CD4-positive, alpha-beta T cell (primary cell): ENCODE measurements at regions not wholly inside any gene's neighbourhood (a gene's known extent, or its start where the extent isn't known, plus 50 kb on each side); places are given as distances from the start of the nearest gene placed in this dataset.

ENCODE experiments used
- ATAC-seq: fragments of 200-7000 bp; cut with Tn5 transposase; one replicate; pipeline ENCODE4 v1.10.0; 2022; ENCODE audit warnings: mild to moderate bottlenecking; ENCODE audit not compliant: poor library complexity
- CTCF ChIA-PET: fragments of 350-600 bp; sonication (Branson Sonifier 250); formaldehyde crosslinking; loops from one replicate; lab custom pipeline; 2021; ENCODE audit warnings: antibody characterized with exemption, inconsistent platforms; lab: Charles Lee
- POLR2A ChIA-PET: fragments of 350-600 bp; sonication (Branson Sonifier 250); formaldehyde crosslinking; loops from one replicate; lab custom pipeline; 2021; ENCODE audit warnings: antibody characterized with exemption, inconsistent platforms; lab: Charles Lee
- DNase-seq, 14 experiments: peaks; one replicate each; pipeline ENCODE4 v3.0.0-alpha.2; 2013 to 2020; ENCODE audit warnings: mixed read lengths in 2 of 14
- H3K27ac ChIP-seq, 2 donors: one replicate each; pipeline versions ENCODE4 v1.5.1 to v1.7.0; 2013; ENCODE audit warnings: low read length in 2 of 2, low read depth in 1 of 2, mild to moderate bottlenecking in 1 of 2
- H3K27me3 ChIP-seq, 2 experiments: 1 replicate in 1 of 2; 2 replicates in 1 of 2; pipeline versions ENCODE4 v1.6.1 to v1.7.0; 2013; ENCODE audit warnings: low read length in 2 of 2, control low read depth in 1 of 2, mild to moderate bottlenecking in 1 of 2, moderate library complexity in 1 of 2; ENCODE audit not compliant: insufficient read depth in 2 of 2, control insufficient read depth in 1 of 2
- H3K36me3 ChIP-seq: one replicate; pipeline ENCODE4 v1.6.1; 2013; ENCODE audit warnings: low read length, control low read depth; ENCODE audit not compliant: insufficient read depth
- H3K4me1 ChIP-seq: one replicate; pipeline ENCODE4 v1.6.1; 2013; ENCODE audit warnings: low read length, control low read depth; ENCODE audit not compliant: insufficient read depth
- H3K4me3 ChIP-seq: one replicate; pipeline ENCODE4 v1.5.1; 2013; ENCODE audit warnings: mild to moderate bottlenecking, low read length, moderate library complexity
- H3K9me3 ChIP-seq, 2 experiments: 1 replicate in 1 of 2; 2 replicates in 1 of 2; pipeline versions ENCODE4 v1.6.1 to v1.7.0; 2013; ENCODE audit warnings: low read length in 2 of 2, mild to moderate bottlenecking in 2 of 2, control low read depth in 1 of 2, moderate library complexity in 1 of 2; ENCODE audit not compliant: control insufficient read depth in 1 of 2, insufficient read depth in 1 of 2
- H3K27ac Mint-ChIP-seq: one replicate; pipeline ENCODE4 v1.8.0; 2020; ENCODE audit warnings: mixed read lengths
- H3K27me3 Mint-ChIP-seq: one replicate; pipeline ENCODE4 v1.8.0; 2021; ENCODE audit warnings: mixed read lengths
- H3K36me3 Mint-ChIP-seq: one replicate; pipeline ENCODE4 v1.8.0; 2021; ENCODE audit warnings: low read depth, mixed read lengths
- H3K4me1 Mint-ChIP-seq: one replicate; pipeline ENCODE4 v1.8.0; 2021; ENCODE audit warnings: low read depth, mixed read lengths
- H3K4me3 Mint-ChIP-seq: one replicate; pipeline ENCODE4 v1.8.0; 2020; ENCODE audit warnings: mild to moderate bottlenecking, mixed read lengths
- H3K9me3 Mint-ChIP-seq: one replicate; pipeline ENCODE4 v1.8.0; 2020; ENCODE audit warnings: mixed read lengths
- intact Hi-C, 2 experiments: fragments of 100-400 bp; cut with DNase I in 1 of 2; cut with micrococcal nuclease in 1 of 2; formaldehyde crosslinking; loops; one replicate each; pipeline versions ENCODE4 v1.15.1 to v1.9.0; 2023 to 2025; cut with DNase I, micrococcal nuclease
- TF ChIP-seq, protein P1 (sequence below): fragments of 200-600 bp; IDR thresholded peaks from one replicate; pipeline ENCODE4 v1.8.0; 2022; ENCODE audit warnings: antibody characterized with exemption, mild to moderate bottlenecking

DNA sequence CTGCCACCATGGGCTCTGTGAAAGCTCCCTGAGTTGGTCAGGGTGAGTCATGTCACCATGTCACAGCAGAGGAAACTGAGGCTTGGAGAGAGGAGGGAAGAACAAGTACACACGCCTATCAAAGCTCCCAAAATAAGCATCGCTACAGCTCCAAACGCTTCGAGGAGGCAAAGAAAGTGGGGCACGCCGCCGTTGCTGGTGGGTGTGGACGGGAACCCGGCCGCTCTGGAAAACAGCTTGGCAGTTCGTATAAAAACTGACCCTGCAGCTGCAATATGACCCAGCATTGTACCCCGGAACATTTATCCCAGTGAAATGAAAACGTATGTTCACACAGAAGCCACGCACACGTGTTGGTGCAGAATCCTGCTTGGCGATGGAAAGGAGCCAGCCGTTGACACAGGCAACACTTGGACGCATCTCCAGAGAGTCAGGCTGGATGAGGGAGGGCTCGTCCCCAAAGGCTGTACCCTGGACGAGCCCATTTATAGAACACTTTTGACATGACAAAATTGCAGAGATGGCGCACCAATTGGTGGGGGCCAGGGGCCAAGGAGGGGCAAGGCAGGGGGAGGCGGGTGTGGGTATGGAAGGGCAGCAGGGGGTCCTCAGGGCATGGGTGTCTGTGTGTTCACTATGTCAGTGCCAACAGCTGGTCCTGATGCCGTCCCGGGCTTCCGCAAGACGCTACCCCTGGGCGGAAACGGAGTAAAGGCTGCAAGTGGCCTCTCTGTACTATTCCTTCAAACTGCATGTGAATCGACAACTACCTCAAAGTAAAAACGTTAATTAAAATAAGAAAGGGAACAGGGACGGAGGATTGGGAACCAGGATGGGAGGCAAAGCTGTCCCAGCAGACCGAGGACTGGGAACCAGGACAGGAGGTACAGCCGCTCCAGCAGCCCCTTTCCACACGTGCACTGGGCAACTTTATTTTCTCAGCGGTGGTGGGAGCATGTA lies 173.0 kb downstream of the OLFM1 start:
- Mint-ChIP-seq H3K36me3 (no peaks in the 10 kb centered on the region), H3K27me3 (no peaks in the 10 kb centered on the region), H3K4me3 (no peak overlapping the region), H3K9me3 (no peaks in the 10 kb centered on the region), H3K27ac (no peak overlapping the region), H3K4me1 (no peaks in the 10 kb centered on the region)
- no peak for ATAC-seq
- Histone ChIP-seq H3K27me3 (peaks cover 0 to 2% of the 10 kb centered on the region in 2 experiments), H3K27ac (no peak overlapping the region), H3K9me3 (peaks cover 0 to 10% of the 10 kb centered on the region in 2 experiments), H3K4me1 (no peaks in the 10 kb centered on the region), H3K36me3 (no peaks in the 10 kb centered on the region), H3K4me3 (no peak overlapping the region)
- CTCF ChIA-PET: no interaction called here
- DNase-seq: no peak
- intact Hi-C loops: no loop called here
- POLR2A ChIA-PET: no interaction called here
- TF ChIP-seq, protein P1, sequence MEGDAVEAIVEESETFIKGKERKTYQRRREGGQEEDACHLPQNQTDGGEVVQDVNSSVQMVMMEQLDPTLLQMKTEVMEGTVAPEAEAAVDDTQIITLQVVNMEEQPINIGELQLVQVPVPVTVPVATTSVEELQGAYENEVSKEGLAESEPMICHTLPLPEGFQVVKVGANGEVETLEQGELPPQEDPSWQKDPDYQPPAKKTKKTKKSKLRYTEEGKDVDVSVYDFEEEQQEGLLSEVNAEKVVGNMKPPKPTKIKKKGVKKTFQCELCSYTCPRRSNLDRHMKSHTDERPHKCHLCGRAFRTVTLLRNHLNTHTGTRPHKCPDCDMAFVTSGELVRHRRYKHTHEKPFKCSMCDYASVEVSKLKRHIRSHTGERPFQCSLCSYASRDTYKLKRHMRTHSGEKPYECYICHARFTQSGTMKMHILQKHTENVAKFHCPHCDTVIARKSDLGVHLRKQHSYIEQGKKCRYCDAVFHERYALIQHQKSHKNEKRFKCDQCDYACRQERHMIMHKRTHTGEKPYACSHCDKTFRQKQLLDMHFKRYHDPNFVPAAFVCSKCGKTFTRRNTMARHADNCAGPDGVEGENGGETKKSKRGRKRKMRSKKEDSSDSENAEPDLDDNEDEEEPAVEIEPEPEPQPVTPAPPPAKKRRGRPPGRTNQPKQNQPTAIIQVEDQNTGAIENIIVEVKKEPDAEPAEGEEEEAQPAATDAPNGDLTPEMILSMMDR: no peak

DNA sequence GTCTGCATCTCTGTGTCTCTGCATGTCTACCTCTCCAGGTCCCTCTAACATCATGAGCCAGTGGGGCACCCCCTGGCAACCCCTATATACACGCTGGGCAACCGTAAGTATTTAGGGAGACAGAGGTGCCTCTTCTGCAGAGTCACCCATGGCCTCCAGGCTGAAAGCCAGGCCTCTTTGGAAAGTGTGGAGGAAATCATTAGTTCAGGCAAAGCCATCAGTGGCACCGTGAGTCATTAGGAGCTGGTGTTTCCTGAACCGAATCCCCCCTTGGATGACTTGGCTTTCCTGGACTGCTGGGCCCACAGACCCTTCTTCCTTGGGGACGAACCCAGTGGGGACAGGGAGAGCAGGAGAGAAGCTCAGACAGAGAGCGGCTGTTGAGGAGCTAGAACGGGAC lies 174.8 kb downstream of the OLFM1 start:
- intact Hi-C loops: no loop called here
- Histone ChIP-seq H3K36me3 (no peaks in the 10 kb centered on the region), H3K9me3 (peaks cover 0 to 10% of the 10 kb centered on the region in 2 experiments), H3K4me3 (no peak overlapping the region), H3K27me3 (peaks cover 0 to 4% of the 10 kb centered on the region in 2 experiments), H3K4me1 (no peaks in the 10 kb centered on the region), H3K27ac (no peak overlapping the region)
- CTCF ChIA-PET: no interaction called here
- TF ChIP-seq, protein P1: no peak
- peaks cover 15% of the 10 kb centered on the region for H3K27me3 Mint-ChIP-seq
- H3K36me3 Mint-ChIP-seq: no peaks in the 10 kb centered on the region
- H3K9me3 Mint-ChIP-seq: no peaks in the 10 kb centered on the region
- ATAC-seq: no peak
- no peak for DNase-seq
- no peak overlapping the region for H3K27ac Mint-ChIP-seq
- H3K4me1 Mint-ChIP-seq: no peaks in the 10 kb centered on the region
- POLR2A ChIA-PET: no interaction called here
- no peak overlapping the region for H3K4me3 Mint-ChIP-seq

DNA sequence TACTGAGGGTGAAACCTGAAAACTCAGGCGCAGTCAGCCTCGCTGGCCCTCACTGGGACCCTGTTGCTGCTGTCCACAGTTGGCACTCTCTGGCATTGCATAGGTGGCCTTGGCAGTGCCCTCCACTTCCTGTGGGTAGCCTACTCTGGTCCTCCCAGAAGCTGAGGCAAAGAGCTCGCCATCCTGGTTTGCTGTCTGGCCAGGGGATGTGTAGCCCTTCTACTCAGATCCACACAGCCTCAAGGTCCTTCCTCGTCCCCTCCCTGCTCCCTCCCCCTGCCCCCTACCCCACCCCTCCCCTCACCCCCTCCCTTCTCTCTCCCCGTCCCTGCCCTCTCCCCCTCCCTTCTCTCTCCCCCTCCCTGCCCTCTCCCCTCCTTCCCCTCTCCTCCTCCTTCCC lies 176.0 kb downstream of the OLFM1 start:
- H3K4me3 Mint-ChIP-seq: no peak overlapping the region
- Histone ChIP-seq H3K4me3 (no peak overlapping the region), H3K27me3 (peaks cover 0 to 4% of the 10 kb centered on the region in 2 experiments), H3K9me3 (peaks cover 0 to 6% of the 10 kb centered on the region in 2 experiments), H3K4me1 (no peaks in the 10 kb centered on the region), H3K36me3 (no peaks in the 10 kb centered on the region), H3K27ac (no peak overlapping the region)
- DNase-seq (no peak), ATAC-seq (no peak)
- H3K27ac Mint-ChIP-seq: no peak overlapping the region
- no peaks in the 10 kb centered on the region for H3K4me1 Mint-ChIP-seq
- TF ChIP-seq, protein P1: no peak
- ChIA-PET POLR2A (no interaction called here), CTCF (no interaction called here)
- H3K27me3 Mint-ChIP-seq: peaks cover 15% of the 10 kb centered on the region
- H3K36me3 Mint-ChIP-seq: no peaks in the 10 kb centered on the region
- intact Hi-C loops: no loop called here
- H3K9me3 Mint-ChIP-seq: no peaks in the 10 kb centered on the region
